ENCODE measurements at regions not wholly inside any gene's neighbourhood (a gene's known extent, or its start where the extent isn't known, plus 50 kb on each side); places are given as distances from the start of the nearest gene placed in this dataset.

DNA sequence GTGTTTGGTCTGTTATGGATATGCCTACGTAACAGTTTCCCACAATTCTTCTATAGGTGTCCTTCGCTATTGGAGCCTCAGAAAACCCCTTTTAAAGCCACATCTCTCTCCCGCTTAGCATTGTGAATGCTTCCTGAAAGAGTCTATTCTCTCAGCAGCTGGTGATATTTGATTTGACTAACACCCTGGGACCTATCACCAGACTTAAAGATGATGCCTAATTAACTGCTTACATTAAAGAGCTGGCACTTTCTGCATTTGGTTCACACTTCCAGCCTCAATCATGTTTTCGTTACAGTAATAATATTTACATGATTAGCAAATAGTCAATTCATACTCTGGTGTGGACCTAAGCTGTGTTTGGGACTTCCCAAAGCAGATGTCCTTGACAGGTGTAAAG lies 90.1 kb upstream of the VLDLR start:
- TF ChIP-seq POLR2A (IDR thresholded peaks at IDR 0.05; ENCODE audit: low read depth, low read length) (no peak), POLR2AphosphoS5 (IDR thresholded peaks at IDR 0.05; ENCODE audit: low read depth, low read length) (no peak), TAF1 (IDR thresholded peaks at IDR 0.05; ENCODE audit: borderline replicate concordance, low read depth, low read length) (no peak)
